NCI-H82 treated with DMSO at 0.1 percent for 48 hours (cell line): ENCODE measurements at regions not wholly inside any gene's neighbourhood (a gene's known extent, or its start where the extent isn't known, plus 50 kb on each side); places are given as distances from the start of the nearest gene placed in this dataset.

Experiments used
- DNase-seq: peaks from one replicate; lab custom pipeline; 2025; ENCODE audit not compliant: unreplicated experiment; lab: John Stamatoyannopoulos, UW

DNA sequence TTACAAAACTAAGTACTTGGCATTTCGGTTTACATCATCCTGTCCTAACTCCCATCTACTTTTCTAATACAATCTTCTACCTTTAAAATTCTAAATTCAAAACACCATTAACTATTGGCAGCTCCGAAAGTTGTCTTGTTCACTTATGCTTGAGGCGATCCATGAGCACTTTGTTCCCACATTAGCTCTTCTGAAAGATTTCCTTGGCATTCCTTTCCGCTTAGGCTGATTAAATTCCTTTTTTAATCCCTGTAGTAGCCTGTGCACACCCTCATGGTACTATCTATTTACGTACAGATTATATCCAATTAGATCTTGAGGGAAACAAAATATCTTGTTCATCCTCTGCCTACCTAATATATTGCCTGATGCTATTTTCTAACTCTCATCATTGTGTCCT is 480.7 kb downstream of the PRKD1 start:
- peak; percentile 82 for DNase-seq

DNA sequence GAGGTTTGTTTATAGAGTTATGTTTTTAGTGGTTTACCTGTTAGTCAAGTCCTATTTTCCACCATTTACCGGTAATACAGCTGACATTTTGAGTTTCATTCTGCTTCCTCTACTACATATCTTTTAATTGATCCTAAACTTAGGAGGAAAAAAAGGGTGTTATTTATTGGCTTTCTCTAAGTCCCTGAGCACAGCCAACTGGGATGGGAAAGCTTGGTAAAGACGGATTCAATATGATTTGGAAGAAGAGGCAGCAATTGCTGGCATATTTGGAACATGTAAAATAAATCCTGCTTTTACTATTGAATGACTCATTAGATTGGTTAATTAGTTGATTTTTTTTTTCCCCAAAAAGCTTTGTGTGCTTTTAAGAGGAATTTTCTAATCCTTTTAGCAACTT is 475.7 kb downstream of the PRKD1 start:
- DNase-seq = no peak

DNA sequence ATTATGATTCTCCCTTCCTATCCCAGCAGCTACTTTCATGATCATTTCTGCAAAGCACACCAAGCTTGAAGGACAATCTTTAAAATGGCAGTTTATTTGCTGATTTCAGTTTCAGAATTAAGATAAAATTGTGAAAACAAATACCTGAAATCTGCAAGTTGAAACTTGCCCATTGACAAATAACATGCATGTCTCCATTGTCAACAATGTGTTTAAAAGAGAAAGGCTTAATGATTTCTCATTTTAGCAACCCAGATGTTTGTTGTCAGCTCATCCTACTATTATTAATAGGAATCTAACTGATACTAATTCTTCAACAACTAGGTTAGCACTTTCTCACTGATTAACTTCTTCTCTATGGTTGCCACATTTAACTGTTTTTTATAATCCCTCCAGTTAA is 474.6 kb downstream of the PRKD1 start:
- DNase-seq = no peak

- DNase-seq = no peak
These were observed 473.5 kb downstream of the PRKD1 start for GRCh38 chr14:29454026-29454693.

- no peak for DNase-seq
These were observed 469.1 kb downstream of the PRKD1 start for GRCh38 chr14:29458547-29458946.

- DNase-seq = no peak
These were observed 468.1 kb downstream of the PRKD1 start for GRCh38 chr14:29459531-29459930.

- no peak for DNase-seq
These were observed 467.6 kb downstream of the PRKD1 start for GRCh38 chr14:29459969-29460560.

DNA sequence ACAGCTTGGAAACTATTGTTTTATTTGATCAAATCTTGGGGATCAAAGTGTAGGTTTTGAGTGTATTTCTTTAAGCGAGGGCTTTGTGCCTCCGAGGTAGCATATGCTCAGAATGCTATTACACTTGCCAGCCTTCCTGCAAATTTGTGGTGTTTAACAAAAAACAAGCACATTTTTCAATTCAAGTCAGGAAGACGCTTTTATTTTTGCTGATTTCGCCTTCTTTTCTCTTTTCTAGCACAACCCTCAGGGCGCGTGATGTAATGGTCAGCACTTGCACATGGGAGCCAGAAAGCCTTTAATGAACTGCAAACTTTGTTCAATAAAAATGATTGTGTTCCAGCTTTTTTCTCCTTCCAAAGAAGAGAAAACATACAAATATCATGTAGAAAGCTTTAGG is 466.5 kb downstream of the PRKD1 start:
- DNase-seq = no peak

DNA sequence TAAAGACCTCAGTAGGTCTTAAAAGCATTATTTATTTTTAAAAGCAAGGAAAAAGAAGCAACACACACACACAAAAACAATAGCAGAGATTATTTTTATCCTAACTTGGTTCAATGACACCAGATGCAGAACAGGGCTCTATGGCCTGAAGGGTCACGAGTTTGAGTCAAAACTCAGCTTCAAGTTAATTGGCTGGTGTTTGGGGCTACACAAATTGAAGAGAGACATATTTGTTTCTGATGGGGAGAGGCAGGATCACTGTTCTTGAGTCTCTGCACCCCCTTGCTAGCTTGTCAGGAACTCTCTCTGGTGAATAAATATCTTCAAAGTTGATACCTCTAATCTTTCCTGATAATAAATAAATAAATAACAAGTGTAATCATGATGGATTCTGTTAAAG is 466.1 kb downstream of the PRKD1 start:
- DNase-seq = no peak

- no peak for DNase-seq
These were observed 465.3 kb downstream of the PRKD1 start for GRCh38 chr14:29462321-29462720.

- no peak for DNase-seq
These were observed 464.9 kb downstream of the PRKD1 start for GRCh38 chr14:29462772-29463171.

- peak; percentile 3 for DNase-seq
These were observed 463.8 kb downstream of the PRKD1 start for GRCh38 chr14:29463727-29464395.

GRCh38 chr14:29465095-29465494 is 462.6 kb downstream of the PRKD1 start:
- no peak for DNase-seq

GRCh38 chr14:29475641-29476040 is 452.0 kb downstream of the PRKD1 start:
- DNase-seq = no peak

- no peak for DNase-seq
These were observed 441.5 kb downstream of the PRKD1 start for GRCh38 chr14:29486132-29486531.

DNA sequence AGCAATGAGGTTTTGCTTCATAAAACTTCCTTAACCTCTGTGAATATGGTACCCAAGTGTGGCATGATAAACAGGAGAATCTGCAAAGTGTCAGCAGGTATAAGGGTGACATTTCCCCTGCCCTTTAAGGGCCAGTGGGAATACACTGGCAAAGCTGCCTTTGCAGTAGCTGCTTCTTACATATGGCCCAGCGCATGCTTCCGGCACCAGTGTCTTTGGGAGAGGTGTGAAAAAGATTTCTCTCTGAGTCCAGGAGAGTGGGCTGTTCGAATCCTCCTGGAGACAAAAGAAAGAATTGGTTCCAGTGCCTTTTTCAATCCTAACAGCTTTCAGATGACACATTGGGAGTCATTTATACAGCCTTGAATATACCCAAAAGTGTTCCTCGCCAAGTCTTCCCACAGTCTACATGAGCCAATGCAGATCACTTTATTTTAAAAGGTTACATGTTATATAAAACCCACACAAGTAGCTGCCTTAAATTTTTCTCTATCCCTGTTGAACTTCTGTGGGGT is 437.7 kb downstream of the PRKD1 start:
- DNase-seq = no peak

DNA sequence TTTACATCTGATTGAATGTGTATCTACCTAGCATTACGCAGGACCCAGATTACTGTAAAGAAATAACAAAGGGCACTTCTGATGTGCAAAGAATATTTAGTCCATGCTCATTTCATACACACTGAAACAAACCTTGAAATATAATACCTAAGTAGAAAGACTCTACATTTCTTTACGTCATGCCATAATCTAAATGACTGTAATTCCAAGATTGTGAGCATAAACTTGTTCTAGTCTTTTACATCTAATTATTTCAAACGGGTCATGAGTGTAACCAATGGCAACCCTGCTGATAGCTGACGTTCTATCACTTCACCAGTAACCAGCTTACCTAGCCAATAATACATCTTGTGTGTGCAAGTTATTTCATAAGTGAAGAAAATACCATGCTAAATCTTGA is 433.8 kb downstream of the PRKD1 start:
- DNase-seq = no peak

- DNase-seq = no peak
These were observed 433.3 kb downstream of the PRKD1 start for GRCh38 chr14:29494312-29494711.

DNA sequence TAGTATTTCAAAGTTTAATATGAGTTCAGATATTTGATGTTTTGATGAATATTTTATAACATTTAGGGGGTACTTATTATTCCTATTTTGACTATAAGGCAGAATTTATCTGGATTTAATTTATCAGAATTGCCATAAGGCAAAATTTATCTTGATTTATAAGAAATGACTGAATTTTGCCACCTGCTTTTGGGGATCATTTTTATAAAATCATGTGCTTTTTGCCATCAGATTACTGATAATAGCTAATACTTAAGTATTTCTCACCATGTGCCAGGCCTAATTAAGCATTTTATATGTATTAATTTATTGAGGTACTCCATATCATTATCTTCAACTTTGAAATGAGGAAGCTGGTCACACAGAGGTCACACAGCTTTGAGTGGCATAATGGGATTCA is 423.7 kb downstream of the PRKD1 start:
- DNase-seq = no peak

GRCh38 chr14:29518335-29518734 is 409.3 kb downstream of the PRKD1 start:
- DNase-seq = no peak

DNA sequence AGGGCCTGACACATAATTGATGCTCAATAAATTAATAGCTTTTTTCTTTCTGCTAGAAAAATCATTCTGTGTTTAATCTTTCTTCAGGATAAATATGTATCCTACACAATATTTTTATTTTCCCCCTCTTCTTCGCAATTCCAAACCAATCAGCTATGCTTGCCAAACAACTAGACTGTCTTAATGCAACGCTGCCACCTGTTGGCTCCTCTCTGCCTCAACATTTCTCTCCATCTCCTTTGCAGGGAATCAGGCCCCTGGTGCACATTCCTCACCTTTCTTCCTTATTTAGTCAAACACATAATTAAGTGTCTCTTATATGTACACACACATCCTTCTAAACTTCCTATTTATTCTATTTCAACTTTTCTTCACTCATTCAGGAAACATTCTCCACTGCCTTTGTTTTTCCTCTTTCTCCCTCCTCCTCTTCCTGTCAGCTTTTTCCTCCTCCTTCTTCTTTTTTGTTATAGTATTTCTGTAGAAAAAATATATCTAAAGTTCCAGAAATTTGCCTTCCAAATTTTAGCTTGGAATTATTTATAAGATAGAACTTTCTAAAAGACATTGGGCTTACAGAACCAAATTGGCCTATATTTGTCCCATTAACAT is 406.0 kb downstream of the PRKD1 start:
- peak; percentile 24 for DNase-seq
